Coronary artery (tissue), 2 donors: ENCODE measurements at regions not wholly inside any gene's neighbourhood (a gene's known extent, or its start where the extent isn't known, plus 50 kb on each side); places are given as distances from the start of the nearest gene placed in this dataset.
"Not testable (repeated sequence)": the region's sequence is repeated elsewhere in the genome, so short reads cannot be mapped to it uniquely, and the experiment has no call there.

Experiments used
- DNase-seq: peaks from one replicate; pipeline ENCODE4 v3.0.0-alpha.2; 2017; ENCODE audit warnings: low spot score
- H3K27ac ChIP-seq, 2 donors: fragments of 200-600 bp; sonication (generic); one replicate each; pipeline ENCODE4 v1.5.1; 2016 to 2019
- H3K4me3 ChIP-seq: fragments of 200-600 bp; sonication (generic); 2 replicates; pipeline ENCODE4 v1.5.1; 2016; ENCODE audit warnings: mild to moderate bottlenecking, moderate library complexity
- TF ChIP-seq, protein P1 (sequence below): fragments of 200-600 bp; sonication (generic); IDR thresholded peaks from one replicate; pipeline ENCODE4 v1.5.1; 2019; ENCODE audit warnings: antibody characterized with exemption

DNA sequence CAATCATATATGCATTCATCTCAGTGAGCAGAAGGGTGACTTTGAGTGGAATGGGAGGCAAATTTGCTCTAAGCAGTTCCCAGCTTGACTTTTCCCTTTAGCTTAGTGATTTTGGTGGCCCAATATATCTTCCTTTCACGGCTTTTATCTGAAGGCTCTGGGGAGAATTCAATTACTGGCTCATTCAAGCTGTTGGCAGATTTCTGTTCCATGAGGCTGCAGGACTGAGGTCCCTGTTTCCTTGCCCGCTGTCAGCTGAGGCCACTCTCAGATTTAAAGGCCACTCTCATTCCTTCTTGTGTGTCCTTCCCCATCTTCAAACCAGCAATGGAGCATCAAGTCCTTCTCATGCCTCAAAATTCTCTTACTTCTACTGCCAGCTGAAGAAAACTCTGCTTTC is 170.4 kb upstream of the ATP10A start:
- no peak for DNase-seq
- no peak overlapping the region for H3K4me3 ChIP-seq
- TF ChIP-seq, protein P1, sequence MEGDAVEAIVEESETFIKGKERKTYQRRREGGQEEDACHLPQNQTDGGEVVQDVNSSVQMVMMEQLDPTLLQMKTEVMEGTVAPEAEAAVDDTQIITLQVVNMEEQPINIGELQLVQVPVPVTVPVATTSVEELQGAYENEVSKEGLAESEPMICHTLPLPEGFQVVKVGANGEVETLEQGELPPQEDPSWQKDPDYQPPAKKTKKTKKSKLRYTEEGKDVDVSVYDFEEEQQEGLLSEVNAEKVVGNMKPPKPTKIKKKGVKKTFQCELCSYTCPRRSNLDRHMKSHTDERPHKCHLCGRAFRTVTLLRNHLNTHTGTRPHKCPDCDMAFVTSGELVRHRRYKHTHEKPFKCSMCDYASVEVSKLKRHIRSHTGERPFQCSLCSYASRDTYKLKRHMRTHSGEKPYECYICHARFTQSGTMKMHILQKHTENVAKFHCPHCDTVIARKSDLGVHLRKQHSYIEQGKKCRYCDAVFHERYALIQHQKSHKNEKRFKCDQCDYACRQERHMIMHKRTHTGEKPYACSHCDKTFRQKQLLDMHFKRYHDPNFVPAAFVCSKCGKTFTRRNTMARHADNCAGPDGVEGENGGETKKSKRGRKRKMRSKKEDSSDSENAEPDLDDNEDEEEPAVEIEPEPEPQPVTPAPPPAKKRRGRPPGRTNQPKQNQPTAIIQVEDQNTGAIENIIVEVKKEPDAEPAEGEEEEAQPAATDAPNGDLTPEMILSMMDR: no peak
- H3K27ac ChIP-seq: no peak overlapping the region

DNA sequence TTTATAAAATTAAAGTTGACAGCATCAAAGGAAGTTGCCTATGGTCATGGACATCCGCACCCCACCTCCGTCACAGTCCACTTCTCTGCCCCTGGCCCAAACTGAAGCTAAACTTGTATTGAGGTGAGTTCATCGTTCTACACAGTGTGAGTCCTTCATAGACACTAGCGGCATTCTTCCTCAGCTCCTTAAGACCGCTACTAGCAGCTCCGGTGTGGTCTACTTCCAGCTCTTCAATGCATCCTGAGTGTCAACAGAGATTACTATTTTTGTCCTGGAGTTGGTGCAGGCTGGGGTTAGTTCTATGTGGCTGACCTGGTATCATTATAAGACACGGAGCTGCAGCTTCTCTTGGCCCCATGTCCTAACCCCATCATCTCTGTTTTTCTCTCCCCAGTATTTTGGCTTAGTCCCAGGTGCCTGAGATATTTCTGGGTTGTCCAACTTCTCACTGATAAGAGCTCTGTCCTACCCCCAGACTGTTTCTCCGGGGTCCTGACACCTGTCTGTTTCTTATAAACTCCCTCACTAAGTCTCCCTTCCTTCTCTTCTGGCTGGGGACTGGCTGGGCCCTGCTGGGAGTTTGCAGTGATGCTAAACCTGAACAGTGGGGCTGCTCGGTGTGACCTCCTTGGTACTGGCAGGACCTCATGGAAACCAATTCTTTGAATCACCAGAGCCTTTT is 169.2 kb upstream of the ATP10A start:
- Histone ChIP-seq H3K27ac (no peak overlapping the region), H3K4me3 (no peak overlapping the region)
- no peak for DNase-seq
- TF ChIP-seq, protein P1: no peak

DNA sequence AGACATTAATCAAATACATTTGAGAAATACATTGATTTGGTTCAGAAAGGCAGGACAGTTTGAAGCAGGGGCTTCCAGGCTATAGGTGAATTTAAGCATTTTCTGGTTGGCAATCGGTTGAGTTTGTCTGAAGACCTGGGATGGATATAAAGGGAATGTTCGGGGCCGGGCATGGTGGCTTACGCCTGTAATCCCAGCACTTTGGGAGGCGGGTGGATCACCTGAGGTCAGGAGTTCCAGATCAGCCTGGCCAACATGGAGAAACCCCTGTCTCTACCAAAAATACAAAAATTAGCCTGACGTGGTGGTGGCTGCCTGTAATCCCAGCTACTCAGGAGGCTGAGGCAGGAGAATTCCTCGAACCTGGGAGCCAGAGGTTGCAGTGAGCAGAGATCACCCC is 166.5 kb upstream of the ATP10A start:
- not testable (repeated sequence) for H3K4me3 ChIP-seq, DNase-seq, H3K27ac ChIP-seq

DNA sequence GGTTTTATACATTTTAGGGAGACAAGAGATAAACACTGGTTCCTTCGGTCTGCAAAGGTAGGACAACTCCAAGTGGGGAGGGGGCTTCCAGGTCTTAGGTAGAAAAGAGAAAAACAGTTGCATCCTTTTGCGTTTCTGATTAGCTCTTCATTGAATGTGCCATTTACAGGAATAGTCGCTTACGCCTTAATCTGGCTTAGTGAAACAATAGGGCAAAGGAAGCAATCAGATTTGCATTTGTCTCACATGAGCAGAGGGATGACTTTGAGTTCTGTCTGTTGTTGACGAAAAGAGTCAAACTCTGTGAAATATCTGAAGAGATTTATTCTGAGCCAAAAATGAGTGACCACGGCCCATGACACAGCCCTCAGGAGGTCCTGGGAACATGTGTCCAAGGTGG is 166.0 kb upstream of the ATP10A start:
- no peak for DNase-seq
- H3K4me3 ChIP-seq: no peak overlapping the region
- no peak overlapping the region for H3K27ac ChIP-seq
- TF ChIP-seq, protein P1: no peak

DNA sequence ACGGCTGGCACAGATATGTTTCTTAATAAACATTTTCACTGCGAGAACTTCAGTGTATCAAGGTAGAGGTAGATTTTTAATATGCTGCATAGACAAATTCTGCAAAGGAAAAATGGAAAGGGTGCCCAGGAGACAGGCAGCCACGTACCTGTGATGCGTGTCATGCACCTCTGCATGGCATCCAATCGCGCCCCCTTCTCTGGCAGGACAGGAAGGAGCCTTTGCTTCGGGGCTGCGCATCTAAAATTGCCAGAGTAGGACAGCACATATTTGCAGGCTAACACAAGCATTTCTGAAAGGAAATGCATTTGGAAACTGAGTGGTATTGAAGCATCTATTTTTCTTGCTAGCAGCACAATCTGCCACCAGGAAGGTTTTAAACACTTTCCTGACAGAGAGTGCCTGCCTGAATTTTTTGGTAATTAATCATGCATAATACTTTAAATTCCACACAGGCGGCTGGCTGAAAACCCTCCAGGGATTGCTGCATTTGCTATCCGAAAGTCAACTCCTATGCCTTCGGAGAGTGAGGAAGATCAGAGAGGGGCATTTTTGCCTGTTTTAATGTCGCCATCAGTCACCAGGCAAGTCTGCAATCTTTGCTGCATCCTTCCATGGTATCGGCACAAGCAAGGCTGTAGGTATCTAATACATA is 165.1 kb upstream of the ATP10A start:
- no peak for DNase-seq
- Histone ChIP-seq H3K27ac (no peak overlapping the region), H3K4me3 (no peak overlapping the region)
- TF ChIP-seq, protein P1: no peak

DNA sequence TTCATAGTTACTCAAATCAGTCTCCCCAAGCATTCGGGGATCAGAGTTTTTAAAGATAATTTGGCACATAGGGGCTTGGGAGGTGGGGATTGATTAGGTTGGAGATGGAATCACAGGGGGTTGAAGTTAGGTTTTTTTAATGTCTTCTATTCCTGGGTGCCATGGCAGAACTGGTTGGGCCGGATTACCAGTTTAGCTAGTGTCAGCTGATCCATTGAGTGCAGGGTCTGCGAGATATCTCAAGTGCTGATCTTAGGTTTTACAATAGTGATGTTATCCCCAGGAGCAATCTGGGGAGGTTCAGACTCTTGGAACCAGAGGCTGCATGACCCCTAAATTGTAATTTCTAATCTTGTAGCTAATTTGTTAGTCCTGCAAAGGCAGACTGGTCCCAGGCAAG is 163.5 kb upstream of the ATP10A start:
- DNase-seq, H3K4me3 ChIP-seq, H3K27ac ChIP-seq: not testable (repeated sequence)

DNA sequence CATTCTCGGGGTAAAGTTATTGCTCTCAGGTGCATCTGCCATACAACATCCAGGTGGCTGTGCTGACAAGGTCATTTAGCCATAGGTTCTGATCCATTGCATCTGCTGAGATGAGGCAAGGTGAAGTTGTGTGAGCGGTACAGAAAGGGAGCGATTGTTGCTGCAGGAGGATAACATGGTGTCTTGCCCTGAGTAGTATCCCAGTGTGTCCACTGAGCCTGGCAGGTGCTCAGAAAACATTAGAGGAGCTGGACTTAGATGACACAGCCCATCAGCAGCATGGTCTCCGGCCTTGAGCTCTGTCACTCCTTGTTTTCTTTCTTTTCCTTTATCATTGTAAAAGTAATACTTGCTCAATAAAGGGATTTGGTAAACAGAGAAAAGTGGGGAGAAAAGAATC is 161.1 kb upstream of the ATP10A start:
- DNase-seq: no peak
- TF ChIP-seq, protein P1: no peak

DNA sequence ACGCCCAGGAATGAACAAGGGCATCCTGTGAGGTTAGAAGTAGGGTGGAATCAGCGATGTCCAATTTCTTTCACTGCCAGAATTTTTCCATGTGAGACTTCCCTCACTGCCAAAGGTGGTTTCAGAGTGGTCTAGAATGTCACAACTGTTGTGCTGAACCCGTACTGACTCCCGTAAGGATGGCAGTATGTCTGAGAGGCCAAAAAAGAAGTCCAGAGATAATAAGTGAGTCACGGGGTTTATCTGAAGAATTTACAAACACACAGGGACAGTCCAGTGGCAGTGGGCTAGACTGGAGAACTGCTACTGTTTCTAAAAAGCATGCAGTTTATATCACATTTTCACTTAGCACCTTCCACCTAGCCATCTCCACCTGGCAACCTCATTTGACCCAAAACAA is 160.6 kb upstream of the ATP10A start:
- H3K4me3 ChIP-seq: no peak overlapping the region
- no peak for DNase-seq
- TF ChIP-seq, protein P1: no peak
- H3K27ac ChIP-seq: no peak overlapping the region

More for the DNA sequence above, 161.1 kb upstream of the ATP10A start:
- no peak overlapping the region for H3K4me3 ChIP-seq
- no peak overlapping the region for H3K27ac ChIP-seq
